Cerebellar nuclear complex (tissue), 1 donor: ENCODE measurements at regions not wholly inside any gene's neighbourhood (a gene's known extent, or its start where the extent isn't known, plus 50 kb on each side); places are given as distances from the start of the nearest gene placed in this dataset.

Experiments used
- DNase-seq, 2 experiments: peaks; one replicate each; lab custom pipeline; 2025; lab: John Stamatoyannopoulos, UW

DNA sequence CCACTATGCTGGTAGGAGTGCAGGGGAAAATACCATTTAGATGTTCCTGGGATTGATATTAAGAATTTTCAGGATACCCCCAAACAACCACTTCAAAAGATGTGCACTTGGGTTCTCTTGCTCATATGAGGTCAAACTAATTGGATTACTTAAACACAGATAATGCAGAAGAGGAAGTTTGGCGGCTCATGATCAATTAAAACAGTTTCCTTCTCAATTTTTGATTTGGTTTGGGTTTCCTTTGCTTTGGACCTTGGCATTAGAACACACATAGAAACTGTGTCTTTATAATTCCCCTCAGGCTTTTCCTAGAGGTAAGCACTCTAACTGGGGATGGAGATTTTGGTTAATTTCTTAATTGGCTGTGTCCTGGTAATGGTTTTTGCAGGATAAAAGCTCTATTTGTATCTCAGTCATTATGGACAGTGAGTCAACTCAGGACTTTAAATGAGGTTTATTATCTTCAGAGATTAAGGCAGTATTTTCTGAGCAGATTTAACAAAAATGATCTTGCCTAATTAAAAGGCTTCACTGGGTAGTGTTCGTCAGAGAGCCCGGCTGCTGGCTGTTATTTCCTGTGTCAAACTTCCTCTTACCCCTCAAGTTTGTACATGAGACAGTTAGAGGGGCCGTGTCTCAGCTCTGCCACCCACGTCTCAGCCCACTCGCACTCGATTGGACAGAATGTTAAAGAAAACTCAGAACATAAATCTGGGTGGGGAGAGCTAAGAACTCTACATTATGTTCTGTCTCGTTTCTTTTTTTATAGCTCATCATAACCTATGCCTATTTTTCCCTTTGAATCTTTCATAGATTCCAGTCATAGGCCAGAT is 50.3 kb upstream of the PREP start:
- DNase-seq, result no peak
